Esophagus (tissue), 2 donors: ENCODE measurements at regions not wholly inside any gene's neighbourhood (a gene's known extent, or its start where the extent isn't known, plus 50 kb on each side); places are given as distances from the start of the nearest gene placed in this dataset.

Source experiments
- H3K27ac ChIP-seq, 2 donors: one replicate each; pipeline ENCODE4 v1.5.1; 2013; ENCODE audit warnings: low read depth in 2 of 2, mild to moderate bottlenecking in 2 of 2, inconsistent platforms in 1 of 2, low read length in 1 of 2, moderate library complexity in 1 of 2
- H3K27me3 ChIP-seq, 2 donors: one replicate each; pipeline ENCODE4 v1.6.1; 2013; ENCODE audit warnings: low read length in 2 of 2, control low read depth in 1 of 2, mild to moderate bottlenecking in 1 of 2; ENCODE audit not compliant: insufficient read depth in 2 of 2, control insufficient read depth in 1 of 2
- H3K36me3 ChIP-seq, 2 donors: one replicate each; pipeline ENCODE4 v1.6.1; 2013; ENCODE audit warnings: low read length in 1 of 2; ENCODE audit not compliant: control insufficient read depth in 2 of 2, insufficient read depth in 2 of 2
- H3K4me1 ChIP-seq, 2 donors: one replicate each; pipeline ENCODE4 v1.6.1; 2013; ENCODE audit warnings: low read length in 1 of 2; ENCODE audit not compliant: control insufficient read depth in 2 of 2, insufficient read depth in 2 of 2
- H3K4me3 ChIP-seq, 2 donors: one replicate each; pipeline ENCODE4 v1.5.1; 2013; ENCODE audit warnings: low read length in 2 of 2, mild to moderate bottlenecking in 2 of 2, low read depth in 1 of 2, moderate library complexity in 1 of 2
- H3K9me3 ChIP-seq, 2 donors: one replicate each; pipeline ENCODE4 v1.6.1; 2013; ENCODE audit warnings: mild to moderate bottlenecking in 2 of 2, low read depth in 1 of 2, low read length in 1 of 2, moderate library complexity in 1 of 2; ENCODE audit not compliant: control insufficient read depth in 2 of 2, insufficient read depth in 1 of 2
- WGBS, 2 donors: extraction: QIAGEN DNeasy Blood & Tissue Kit; methylation state at CpG; one replicate each; pipeline ENCODE4 v1.1.7; 2013; 5-methylcytosine and 5-hydroxymethylcytosine counted together
- donor health status: healthy with polysubstance abuse.
- donor health status: Bipolar disorder and iron deficiency.

GRCh38 chr1:235027862-235028250, 100.8 kb downstream of the TOMM20 start:
- no peaks in the 10 kb centered on the region for H3K36me3 ChIP-seq
- H3K27ac ChIP-seq = no peak overlapping the region
- WGBS, 2 donors = 95% methylated on average over 9 of the region's 9 CpGs
- no peaks in the 10 kb centered on the region for H3K9me3 ChIP-seq
- no peaks in the 10 kb centered on the region for H3K27me3 ChIP-seq
- no peak overlapping the region for H3K4me3 ChIP-seq
- no peaks in the 10 kb centered on the region for H3K4me1 ChIP-seq

- Histone ChIP-seq H3K4me1 (no peaks in the 10 kb centered on the region), H3K27ac (no peak overlapping the region), H3K36me3 (no peaks in the 10 kb centered on the region), H3K4me3 (no peak overlapping the region), H3K9me3 (no peaks in the 10 kb centered on the region), H3K27me3 (no peaks in the 10 kb centered on the region)
- 95 to 98% methylated on average over 13 of the region's 13 CpGs for WGBS, 2 donors
Observed at GRCh38 chr1:235027076-235027861, 101.4 kb downstream of the TOMM20 start.

- WGBS, 2 donors = 95 to 97% methylated on average over 5 of the region's 5 CpGs
Observed at GRCh38 chr1:235025422-235025984, 103.1 kb downstream of the TOMM20 start.

DNA sequence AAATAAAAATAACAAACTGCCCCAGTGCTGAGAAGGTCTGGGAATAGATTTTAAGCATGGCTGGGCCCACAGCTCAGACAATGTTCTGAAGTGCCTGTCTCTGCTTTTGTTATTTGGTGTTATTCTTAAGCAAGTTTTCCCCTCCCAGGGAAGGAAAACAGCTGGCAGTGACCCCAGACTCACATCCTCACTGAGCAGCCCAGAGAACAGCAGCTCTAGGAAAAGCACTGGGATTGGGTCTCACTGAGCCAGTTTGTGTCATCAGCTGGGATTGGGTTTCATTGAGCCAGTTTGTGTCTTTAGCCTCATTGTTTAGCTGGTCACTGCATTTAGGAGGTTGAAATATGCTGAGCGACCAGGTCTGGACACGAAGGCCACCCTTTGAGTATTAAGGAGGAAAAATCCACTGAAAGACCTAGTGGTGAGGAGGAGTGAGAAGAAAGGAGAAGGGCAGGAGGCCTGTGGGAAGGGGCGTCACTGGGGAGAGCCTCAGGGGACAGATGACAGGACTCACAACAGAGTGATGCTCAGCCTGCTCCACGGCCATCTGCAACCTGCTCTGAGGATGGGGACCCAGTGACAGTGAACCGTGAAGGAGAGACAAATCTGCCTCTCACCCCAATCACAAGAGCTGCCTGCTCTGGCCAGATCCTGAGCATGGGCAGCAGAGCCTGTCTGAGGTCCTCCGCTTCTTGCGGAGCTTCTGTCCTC, 103.8 kb downstream of the TOMM20 start:
- no peaks in the 10 kb centered on the region for H3K36me3 ChIP-seq
- 89% methylated on average over 7 of the region's 7 CpGs for WGBS, 2 donors
- no peaks in the 10 kb centered on the region for H3K27me3 ChIP-seq
- no peak overlapping the region for H3K4me3 ChIP-seq
- no peaks in the 10 kb centered on the region for H3K9me3 ChIP-seq
- no peak overlapping the region for H3K27ac ChIP-seq
- no peaks in the 10 kb centered on the region for H3K4me1 ChIP-seq

More at GRCh38 chr1:235025422-235025984, 103.1 kb downstream of the TOMM20 start:
- H3K9me3 ChIP-seq = no peaks in the 10 kb centered on the region
- no peak overlapping the region for H3K4me3 ChIP-seq
- H3K27me3 ChIP-seq = no peaks in the 10 kb centered on the region
- H3K27ac ChIP-seq = no peak overlapping the region
- H3K4me1 ChIP-seq = no peaks in the 10 kb centered on the region
- H3K36me3 ChIP-seq = no peaks in the 10 kb centered on the region

DNA sequence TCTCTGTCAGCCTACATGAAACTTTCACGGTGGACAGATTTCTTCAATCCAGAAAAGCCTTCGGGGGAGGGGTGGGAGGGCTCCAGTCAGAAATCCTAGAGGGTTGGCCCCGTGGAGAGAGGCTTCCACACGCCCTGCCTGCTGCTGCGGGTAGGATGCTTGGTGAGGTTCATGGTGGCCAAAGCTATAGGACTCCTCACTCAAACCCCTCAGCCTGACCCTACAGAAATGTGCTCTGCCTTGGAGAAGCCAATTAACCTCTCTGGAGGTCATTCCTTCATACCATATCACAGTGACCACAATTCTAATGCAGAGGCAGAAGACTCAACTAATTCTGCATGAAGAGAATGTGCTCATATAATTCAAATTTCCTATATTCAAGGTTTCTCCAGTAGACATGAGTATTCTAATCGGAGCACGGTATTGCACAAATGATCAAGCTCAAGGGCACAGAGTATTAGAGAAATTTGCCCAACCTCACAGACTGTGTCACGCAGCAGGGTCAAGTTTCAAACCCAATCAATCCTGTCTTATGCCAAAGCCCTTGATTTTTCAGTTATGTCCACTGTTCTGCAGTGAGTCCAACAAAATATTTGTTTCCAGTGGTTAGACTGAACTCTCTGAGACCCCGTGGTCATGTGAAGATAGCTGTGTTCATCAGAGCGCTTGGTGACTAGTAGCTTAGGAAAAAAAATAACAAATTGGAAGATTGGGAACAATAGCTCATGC, 104.8 kb downstream of the TOMM20 start:
- Histone ChIP-seq H3K4me3 (no peak overlapping the region), H3K4me1 (no peaks in the 10 kb centered on the region), H3K36me3 (no peaks in the 10 kb centered on the region), H3K27me3 (no peaks in the 10 kb centered on the region), H3K9me3 (no peaks in the 10 kb centered on the region), H3K27ac (no peak overlapping the region)
- WGBS, 2 donors = 87 to 88% methylated on average over 10 of the region's 10 CpGs

- Histone ChIP-seq H3K27ac (peak overlapping the region in 1 of 2 donors; percentile 6), H3K9me3 (peaks cover 0 to 4% of the 10 kb centered on the region in 2 donors), H3K4me1 (no peaks in the 10 kb centered on the region), H3K36me3 (no peaks in the 10 kb centered on the region), H3K27me3 (no peaks in the 10 kb centered on the region), H3K4me3 (no peak overlapping the region)
- WGBS, 2 donors = 86% methylated on average over 13 of the region's 13 CpGs
Observed at GRCh38 chr1:235022981-235023710, 105.5 kb downstream of the TOMM20 start.

DNA sequence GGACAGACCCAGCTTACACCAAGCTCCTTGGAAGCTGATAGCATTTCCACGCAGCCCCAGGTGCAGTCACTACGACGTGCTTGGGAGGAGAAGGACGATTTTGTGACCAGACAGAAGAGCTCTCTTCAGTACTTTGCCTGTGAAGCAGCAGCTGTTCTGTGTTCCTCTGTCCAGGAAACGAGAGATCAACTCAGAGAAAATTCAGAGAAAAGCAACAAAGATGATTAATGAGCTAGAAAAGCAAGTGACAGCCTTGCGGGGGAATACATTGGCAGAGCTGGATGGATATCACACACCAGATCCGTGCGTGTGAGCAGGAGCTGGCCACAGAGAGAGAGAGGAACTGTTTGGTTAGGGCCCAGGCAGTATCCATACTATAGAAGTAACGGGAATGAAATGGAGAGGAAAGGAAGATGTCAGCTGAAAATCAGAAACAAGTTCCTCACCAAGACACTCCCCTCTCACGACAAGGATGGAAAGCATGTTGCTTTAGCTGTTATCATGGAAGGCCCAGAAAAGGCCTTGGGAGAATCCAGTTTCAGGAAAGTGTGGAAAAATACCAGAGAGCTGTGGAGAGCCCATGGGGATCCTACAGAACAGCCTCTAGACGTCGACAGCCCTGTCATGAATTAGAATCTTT, 106.2 kb downstream of the TOMM20 start:
- peak overlapping the region; percentile 1 to 6 for H3K27ac ChIP-seq
- H3K4me1 ChIP-seq = no peaks in the 10 kb centered on the region
- 53 to 60% methylated on average over 12 of the region's 12 CpGs for WGBS, 2 donors
- H3K27me3 ChIP-seq = no peaks in the 10 kb centered on the region
- no peak overlapping the region for H3K4me3 ChIP-seq
- no peaks in the 10 kb centered on the region for H3K36me3 ChIP-seq
- H3K9me3 ChIP-seq = peaks cover 0 to 4% of the 10 kb centered on the region in 2 donors

- Histone ChIP-seq H3K4me3 (no peak overlapping the region), H3K9me3 (peaks cover 0 to 4% of the 10 kb centered on the region in 2 donors), H3K27ac (no peak overlapping the region), H3K27me3 (no peaks in the 10 kb centered on the region), H3K4me1 (no peaks in the 10 kb centered on the region), H3K36me3 (no peaks in the 10 kb centered on the region)
- WGBS, 2 donors = 84 to 85% methylated on average over 7 of the region's 7 CpGs
Observed at GRCh38 chr1:235021815-235022214, 106.8 kb downstream of the TOMM20 start.
